H1 (cell line): ENCODE measurements at regions not wholly inside any gene's neighbourhood (a gene's known extent, or its start where the extent isn't known, plus 50 kb on each side); places are given as distances from the start of the nearest gene placed in this dataset.

ENCODE experiments used
- CTBP2 ChIP-seq: IDR thresholded peaks from 2 replicates; pipeline ENCODE4 v1.7.0; 2011; ENCODE audit warnings: borderline replicate concordance, mild to moderate bottlenecking, moderate library complexity, mixed read lengths, low read length; ENCODE audit not compliant: insufficient read depth, insufficient read length
- HDAC6 ChIP-seq: IDR thresholded peaks from one replicate; pipeline ENCODE4 v1.7.1; 2012; ENCODE audit warnings: low read depth, mild to moderate bottlenecking, inconsistent platforms, low read length, moderate library complexity
- PHF8 ChIP-seq: fragments of 200-600 bp; sonication (generic); conservative IDR thresholded peaks from 2 replicates; pipeline ENCODE4 v1.7.1; 2012; ENCODE audit warnings: low read depth, mild to moderate bottlenecking, inconsistent platforms, low read length, moderate library complexity
- SP2 ChIP-seq: IDR thresholded peaks from 2 replicates; pipeline ENCODE4 v1.6.1; 2012; ENCODE audit warnings: mild to moderate bottlenecking, low read length, inconsistent platforms
- SUZ12 ChIP-seq: fragments of 200-600 bp; sonication (generic); IDR thresholded peaks from 2 replicates; pipeline ENCODE4 v1.6.1; 2012; ENCODE audit warnings: mild to moderate bottlenecking, inconsistent platforms, low read length, moderate library complexity, mixed read lengths
- TF ChIP-seq, protein P1 (sequence below): IDR thresholded peaks from 2 replicates; pipeline ENCODE4 v1.6.1; 2012; ENCODE audit warnings: inconsistent platforms
- TF ChIP-seq, protein P2 (sequence below): IDR thresholded peaks from 2 replicates; pipeline ENCODE4 v1.6.1; 2012; ENCODE audit warnings: low read length, inconsistent platforms

DNA sequence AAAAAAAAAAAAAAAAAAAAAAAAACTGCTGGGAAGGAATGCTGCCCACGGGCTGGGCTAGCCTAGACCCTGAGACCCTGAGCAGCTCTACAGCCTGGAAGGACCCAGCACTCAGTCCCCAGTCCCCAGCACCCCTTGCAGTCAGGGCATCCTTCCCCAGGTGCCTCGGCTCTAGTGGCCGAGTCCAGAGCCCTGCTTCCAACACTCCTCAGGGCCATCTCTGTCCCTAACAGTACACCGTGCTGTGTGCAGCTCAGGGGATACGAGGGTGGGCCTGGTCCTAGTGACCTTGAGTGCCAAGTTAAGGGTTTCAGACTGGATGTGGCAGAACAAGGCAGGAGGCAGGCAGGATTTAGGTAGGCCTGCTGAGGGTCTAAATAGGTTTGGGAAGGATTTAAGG, 50.2 kb upstream of the LRP8 start (continued):
- TF ChIP-seq PHF8 (no peak), HDAC6 (no peak), SP2 (no peak), CTBP2 (no peak), SUZ12 (no peak)
- TF ChIP-seq, protein P1, sequence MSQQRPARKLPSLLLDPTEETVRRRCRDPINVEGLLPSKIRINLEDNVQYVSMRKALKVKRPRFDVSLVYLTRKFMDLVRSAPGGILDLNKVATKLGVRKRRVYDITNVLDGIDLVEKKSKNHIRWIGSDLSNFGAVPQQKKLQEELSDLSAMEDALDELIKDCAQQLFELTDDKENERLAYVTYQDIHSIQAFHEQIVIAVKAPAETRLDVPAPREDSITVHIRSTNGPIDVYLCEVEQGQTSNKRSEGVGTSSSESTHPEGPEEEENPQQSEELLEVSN, result no peak
- TF ChIP-seq, protein P2, sequence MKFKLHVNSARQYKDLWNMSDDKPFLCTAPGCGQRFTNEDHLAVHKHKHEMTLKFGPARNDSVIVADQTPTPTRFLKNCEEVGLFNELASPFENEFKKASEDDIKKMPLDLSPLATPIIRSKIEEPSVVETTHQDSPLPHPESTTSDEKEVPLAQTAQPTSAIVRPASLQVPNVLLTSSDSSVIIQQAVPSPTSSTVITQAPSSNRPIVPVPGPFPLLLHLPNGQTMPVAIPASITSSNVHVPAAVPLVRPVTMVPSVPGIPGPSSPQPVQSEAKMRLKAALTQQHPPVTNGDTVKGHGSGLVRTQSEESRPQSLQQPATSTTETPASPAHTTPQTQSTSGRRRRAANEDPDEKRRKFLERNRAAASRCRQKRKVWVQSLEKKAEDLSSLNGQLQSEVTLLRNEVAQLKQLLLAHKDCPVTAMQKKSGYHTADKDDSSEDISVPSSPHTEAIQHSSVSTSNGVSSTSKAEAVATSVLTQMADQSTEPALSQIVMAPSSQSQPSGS, result no peak
